Upper lobe of left lung (tissue), 4 donors: ENCODE measurements at regions not wholly inside any gene's neighbourhood (a gene's known extent, or its start where the extent isn't known, plus 50 kb on each side); places are given as distances from the start of the nearest gene placed in this dataset.

Experiments
- EP300 ChIP-seq, 4 donors: sonication (generic); formaldehyde crosslinking; IDR thresholded peaks; one replicate each; pipeline ENCODE4 v1.5.1; 2017; ENCODE audit warnings: antibody characterized with exemption in 4 of 4, control low read depth in 2 of 4
- POLR2A ChIP-seq, 4 donors: fragments of 450-650 bp; IDR thresholded peaks; one replicate each; pipeline ENCODE4 v1.5.1; 2016 to 2017; ENCODE audit warnings: antibody characterized with exemption in 4 of 4, mild to moderate bottlenecking in 2 of 4
- POLR2AphosphoS5 ChIP-seq, 2 donors: sonication (generic); formaldehyde crosslinking; IDR thresholded peaks; one replicate each; pipeline ENCODE4 v1.5.1; 2017; ENCODE audit warnings: antibody characterized with exemption in 2 of 2
- TF ChIP-seq, protein P1 (sequence below), 6 experiments: fragments of 450-650 bp in 4 of 6; fragments of 200-600 bp in 2 of 6; sonication (generic) in 2 of 6; IDR thresholded peaks; one replicate each; pipeline ENCODE4 v1.5.1; 2016 to 2019; ENCODE audit warnings: antibody characterized with exemption in 6 of 6

GRCh38 chr11:42255906-42256305 lies 796.5 kb upstream of the LRRC4C start:
- TF ChIP-seq, protein P1, sequence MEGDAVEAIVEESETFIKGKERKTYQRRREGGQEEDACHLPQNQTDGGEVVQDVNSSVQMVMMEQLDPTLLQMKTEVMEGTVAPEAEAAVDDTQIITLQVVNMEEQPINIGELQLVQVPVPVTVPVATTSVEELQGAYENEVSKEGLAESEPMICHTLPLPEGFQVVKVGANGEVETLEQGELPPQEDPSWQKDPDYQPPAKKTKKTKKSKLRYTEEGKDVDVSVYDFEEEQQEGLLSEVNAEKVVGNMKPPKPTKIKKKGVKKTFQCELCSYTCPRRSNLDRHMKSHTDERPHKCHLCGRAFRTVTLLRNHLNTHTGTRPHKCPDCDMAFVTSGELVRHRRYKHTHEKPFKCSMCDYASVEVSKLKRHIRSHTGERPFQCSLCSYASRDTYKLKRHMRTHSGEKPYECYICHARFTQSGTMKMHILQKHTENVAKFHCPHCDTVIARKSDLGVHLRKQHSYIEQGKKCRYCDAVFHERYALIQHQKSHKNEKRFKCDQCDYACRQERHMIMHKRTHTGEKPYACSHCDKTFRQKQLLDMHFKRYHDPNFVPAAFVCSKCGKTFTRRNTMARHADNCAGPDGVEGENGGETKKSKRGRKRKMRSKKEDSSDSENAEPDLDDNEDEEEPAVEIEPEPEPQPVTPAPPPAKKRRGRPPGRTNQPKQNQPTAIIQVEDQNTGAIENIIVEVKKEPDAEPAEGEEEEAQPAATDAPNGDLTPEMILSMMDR (IDR thresholded peaks at IDR 0.05) = no peak
- no peak for TF ChIP-seq EP300 (IDR thresholded peaks at IDR 0.05)
- TF ChIP-seq POLR2A (IDR thresholded peaks at IDR 0.05) = no peak
- no peak for TF ChIP-seq POLR2AphosphoS5 (IDR thresholded peaks at IDR 0.05)
